ENCODE measurements at regions not wholly inside any gene's neighbourhood (a gene's known extent, or its start where the extent isn't known, plus 50 kb on each side); places are given as distances from the start of the nearest gene placed in this dataset.

- no peaks in the 10 kb centered on the region for H3K9me3 ChIP-seq (ENCODE audit: low read length)
- no peak overlapping the region for H3K4me2 ChIP-seq (ENCODE audit: low read length)
- H4K20me1 ChIP-seq (ENCODE audit: insufficient read depth) = no peaks in the 10 kb centered on the region
- H3K27me3 ChIP-seq (ENCODE audit: insufficient read depth, low read depth, low read length) = no peaks in the 10 kb centered on the region
- no peaks in the 10 kb centered on the region for H3F3A ChIP-seq (ENCODE audit: insufficient read depth, low read length, poor library complexity, severe bottlenecking)
- no peaks in the 10 kb centered on the region for H3K9me2 ChIP-seq (ENCODE audit: insufficient read depth, low read length)
- no peak overlapping the region for H2AFZ ChIP-seq (ENCODE audit: low read depth, low read length)
- H3K9ac ChIP-seq (ENCODE audit: low read length) = no peak overlapping the region
- no peaks in the 10 kb centered on the region for H3K36me3 ChIP-seq (ENCODE audit: insufficient read depth, low read length)
- no peak overlapping the region for H3K27ac ChIP-seq (ENCODE audit: low read length)
- no peak overlapping the region for H3K4me3 ChIP-seq (ENCODE audit: low read length)
- no peaks in the 10 kb centered on the region for H3K79me2 ChIP-seq (replicated peaks; ENCODE audit: insufficient read depth, low read length)
- no peak for TF ChIP-seq EP300 (conservative IDR thresholded peaks at IDR 0.05; ENCODE audit: poor library complexity, severe bottlenecking)
- TF ChIP-seq POLR2AphosphoS5 (IDR thresholded peaks at IDR 0.05) = no peak
- no peak for TF ChIP-seq MXI1 (conservative IDR thresholded peaks at IDR 0.05; ENCODE audit: poor library complexity, severe bottlenecking)
- no peak for TF ChIP-seq EZH2 (IDR thresholded peaks at IDR 0.05; ENCODE audit: borderline replicate concordance, insufficient read depth, low read length, poor library complexity, severe bottlenecking)
Measured at GRCh38 chr2:64203858-64204632, 59.8 kb upstream of the PELI1 start.

- Histone ChIP-seq H3K9me3 (ENCODE audit: low read length) (no peaks in the 10 kb centered on the region), H3K27ac (ENCODE audit: low read length) (no peak overlapping the region), H3K36me3 (ENCODE audit: insufficient read depth, low read length) (no peaks in the 10 kb centered on the region), H3K4me2 (ENCODE audit: low read length) (no peak overlapping the region), H3K9ac (ENCODE audit: low read length) (no peak overlapping the region), H2AFZ (ENCODE audit: low read depth, low read length) (no peak overlapping the region), H3K27me3 (ENCODE audit: insufficient read depth, low read depth, low read length) (no peaks in the 10 kb centered on the region), H3K79me2 (replicated peaks; ENCODE audit: insufficient read depth, low read length) (no peaks in the 10 kb centered on the region), H3K9me2 (ENCODE audit: insufficient read depth, low read length) (no peaks in the 10 kb centered on the region), H3K4me3 (ENCODE audit: low read length) (no peak overlapping the region), H3F3A (ENCODE audit: insufficient read depth, low read length, poor library complexity, severe bottlenecking) (no peaks in the 10 kb centered on the region), H4K20me1 (ENCODE audit: insufficient read depth) (no peaks in the 10 kb centered on the region)
- TF ChIP-seq CTCF (IDR thresholded peaks at IDR 0.05; ENCODE audit: poor library complexity, severe bottlenecking) = no peak
- no peak for TF ChIP-seq RAD21 (conservative IDR thresholded peaks at IDR 0.05)
- no peak for TF ChIP-seq EZH2 (IDR thresholded peaks at IDR 0.05; ENCODE audit: borderline replicate concordance, insufficient read depth, low read length, poor library complexity, severe bottlenecking)
- TF ChIP-seq EP300 (conservative IDR thresholded peaks at IDR 0.05; ENCODE audit: poor library complexity, severe bottlenecking) = no peak
- TF ChIP-seq POLR2AphosphoS5 (IDR thresholded peaks at IDR 0.05) = no peak
- no peak for TF ChIP-seq MXI1 (conservative IDR thresholded peaks at IDR 0.05; ENCODE audit: poor library complexity, severe bottlenecking)
- no peak for TF ChIP-seq SMC3 (conservative IDR thresholded peaks at IDR 0.05; ENCODE audit: poor library complexity)
- no peak for TF ChIP-seq REST (IDR thresholded peaks at IDR 0.05; ENCODE audit: borderline replicate concordance)
Measured at GRCh38 chr2:64204703-64205102, 60.5 kb upstream of the PELI1 start.
